ENCODE measurements at regions not wholly inside any gene's neighbourhood (a gene's known extent, or its start where the extent isn't known, plus 50 kb on each side); places are given as distances from the start of the nearest gene placed in this dataset.

GRCh38 chr7:53993224-53993623 is 549.0 kb upstream of the VSTM2A start:
- Histone ChIP-seq H3K27ac (no peak overlapping the region), H3K9me3 (no peaks in the 10 kb centered on the region), H3K4me1 (no peaks in the 10 kb centered on the region), H3K27me3 (no peaks in the 10 kb centered on the region), H3K4me3 (no peak overlapping the region), H3K36me3 (no peaks in the 10 kb centered on the region)
- no peak for DNase-seq
- intact Hi-C loops (cut with DNase I; ENCODE audit: low total_unique reads) (no loop called here), in situ Hi-C loops (cut with MboI; ENCODE audit: low pct_ligation_motif_present in 1 of 4, low pct_unique_long_range_greater_than_20kb in 1 of 4, low sequenced_read_pairs in 3 of 4) (no loop called here)
- TF ChIP-seq EP300 (IDR thresholded peaks at IDR 0.05; ENCODE audit: low read depth) (no peak), POLR2AphosphoS5 (IDR thresholded peaks at IDR 0.05) (no peak), CTCF (IDR thresholded peaks at IDR 0.05) (no peak), POLR2A (IDR thresholded peaks at IDR 0.05) (no peak)
- WGBS, 2 donors (ENCODE audit: low coverage in 1 of 2), result 53 to 57% methylated on average over 1 to 3 of the region's 3 CpGs

- no peaks in the 10 kb centered on the region for H3K27me3 ChIP-seq
These were observed 545.3 kb upstream of the VSTM2A start for GRCh38 chr7:53996876-53997275.

GRCh38 chr7:54014765-54015164 is 527.4 kb upstream of the VSTM2A start:
- intact Hi-C loops (cut with DNase I; ENCODE audit: low total_unique reads), result no loop called here
- 84 to 100% methylated on average over 1 to 2 of the region's 2 CpGs for WGBS, 2 donors (ENCODE audit: low coverage in 1 of 2)
- Histone ChIP-seq H3K4me3 (no peak overlapping the region), H3K36me3 (no peaks in the 10 kb centered on the region), H3K4me1 (no peaks in the 10 kb centered on the region), H3K27me3 (no peaks in the 10 kb centered on the region), H3K27ac (no peak overlapping the region), H3K9me3 (no peaks in the 10 kb centered on the region)
- in situ Hi-C loops (cut with MboI; ENCODE audit: low pct_ligation_motif_present in 1 of 4, low pct_unique_long_range_greater_than_20kb in 1 of 4, low sequenced_read_pairs in 3 of 4), result loop anchor here in 1 of 4 donors (10.0 kb wide), 1 partner anchor 50 kb away; no protein-coding TSS in a partner anchor
- DNase-seq, result no peak
- TF ChIP-seq EP300 (IDR thresholded peaks at IDR 0.05; ENCODE audit: low read depth), result no peak
- TF ChIP-seq CTCF (IDR thresholded peaks at IDR 0.05), result no peak
- no peak for TF ChIP-seq POLR2A (IDR thresholded peaks at IDR 0.05)
- no peak for TF ChIP-seq POLR2AphosphoS5 (IDR thresholded peaks at IDR 0.05)

More at GRCh38 chr7:53996876-53997275, 545.3 kb upstream of the VSTM2A start:
- H3K27ac ChIP-seq, result no peak overlapping the region
- no peak overlapping the region for H3K4me3 ChIP-seq
- in situ Hi-C loops (cut with MboI; ENCODE audit: low pct_ligation_motif_present in 1 of 4, low pct_unique_long_range_greater_than_20kb in 1 of 4, low sequenced_read_pairs in 3 of 4) (no loop called here), intact Hi-C loops (cut with DNase I; ENCODE audit: low total_unique reads) (no loop called here)
- no peaks in the 10 kb centered on the region for H3K9me3 ChIP-seq
- H3K4me1 ChIP-seq, result no peaks in the 10 kb centered on the region
- no peaks in the 10 kb centered on the region for H3K36me3 ChIP-seq
- TF ChIP-seq POLR2A (IDR thresholded peaks at IDR 0.05) (no peak), CTCF (IDR thresholded peaks at IDR 0.05) (no peak), POLR2AphosphoS5 (IDR thresholded peaks at IDR 0.05) (no peak), EP300 (IDR thresholded peaks at IDR 0.05; ENCODE audit: low read depth) (no peak)
- 58% methylated on average over 1 of the region's 1 CpG; no CpG with 5 or more reads in 1 of the 2 donors for WGBS, 2 donors (ENCODE audit: low coverage in 1 of 2)
- no peak for DNase-seq

DNA sequence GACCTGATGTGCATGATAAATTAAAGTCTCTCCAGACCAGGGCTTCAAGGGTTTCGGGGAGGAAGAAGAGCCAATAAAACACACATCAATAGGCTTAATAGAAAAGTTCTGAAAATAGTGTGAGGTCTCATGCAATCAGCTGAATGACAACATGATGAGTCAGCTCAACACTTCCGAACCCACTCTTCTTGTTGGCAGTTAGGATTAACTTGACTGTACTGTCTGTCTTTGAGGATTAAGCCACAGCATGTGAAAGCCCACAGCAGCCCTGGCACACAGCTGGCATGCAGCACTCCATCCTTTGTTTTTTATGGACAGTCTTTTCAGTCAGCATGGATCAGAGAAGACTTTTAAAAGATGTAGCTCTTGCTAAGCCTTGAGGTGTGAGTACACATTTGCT is 526.9 kb upstream of the VSTM2A start:
- no peaks in the 10 kb centered on the region for H3K27me3 ChIP-seq
- H3K9me3 ChIP-seq, result no peaks in the 10 kb centered on the region
- H3K4me3 ChIP-seq, result no peak overlapping the region
- intact Hi-C loops (cut with DNase I; ENCODE audit: low total_unique reads) (no loop called here), in situ Hi-C loops (cut with MboI; ENCODE audit: low pct_ligation_motif_present in 1 of 4, low pct_unique_long_range_greater_than_20kb in 1 of 4, low sequenced_read_pairs in 3 of 4) (loop anchor here in 1 of 4 donors (10.0 kb wide), 1 partner anchor 50 kb away; no protein-coding TSS in a partner anchor)
- TF ChIP-seq POLR2A (IDR thresholded peaks at IDR 0.05), result no peak
- no peak for TF ChIP-seq CTCF (IDR thresholded peaks at IDR 0.05)
- TF ChIP-seq EP300 (IDR thresholded peaks at IDR 0.05; ENCODE audit: low read depth), result no peak
- no peak for TF ChIP-seq POLR2AphosphoS5 (IDR thresholded peaks at IDR 0.05)
- no peak for DNase-seq
- H3K36me3 ChIP-seq, result no peaks in the 10 kb centered on the region
- H3K4me1 ChIP-seq, result no peaks in the 10 kb centered on the region
- WGBS, 2 donors (ENCODE audit: low coverage in 1 of 2), result 33 to 81% methylated on average over 1 to 2 of the region's 2 CpGs
- no peak overlapping the region for H3K27ac ChIP-seq
